ENCODE measurements at regions not wholly inside any gene's neighbourhood (a gene's known extent, or its start where the extent isn't known, plus 50 kb on each side); places are given as distances from the start of the nearest gene placed in this dataset.
"Not testable (repeated sequence)": the region's sequence is repeated elsewhere in the genome, so short reads cannot be mapped to it uniquely, and the experiment has no call there.

GRCh38 chr18:28269750-28270149 lies 92.8 kb upstream of the CDH2 start:
- no peak for TF ChIP-seq CTCF (IDR thresholded peaks at IDR 0.05; ENCODE audit: borderline replicate concordance, insufficient read depth, low read depth, low read length)
- no peak overlapping the region for H3K4me3 ChIP-seq (ENCODE audit: low read depth, low read length)

- H3K4me3 ChIP-seq (ENCODE audit: low read depth, low read length), result no peak overlapping the region
- TF ChIP-seq CTCF (IDR thresholded peaks at IDR 0.05; ENCODE audit: borderline replicate concordance, insufficient read depth, low read depth, low read length), result no peak
Observed at GRCh38 chr18:28267878-28268625, 91.1 kb upstream of the CDH2 start.

GRCh38 chr18:28267276-28267675 lies 90.3 kb upstream of the CDH2 start:
- no peak for TF ChIP-seq CTCF (IDR thresholded peaks at IDR 0.05; ENCODE audit: borderline replicate concordance, insufficient read depth, low read depth, low read length)
- no peak overlapping the region for H3K4me3 ChIP-seq (ENCODE audit: low read depth, low read length)

- no peak overlapping the region for H3K4me3 ChIP-seq (ENCODE audit: low read depth, low read length)
- no peak for TF ChIP-seq CTCF (IDR thresholded peaks at IDR 0.05; ENCODE audit: borderline replicate concordance, insufficient read depth, low read depth, low read length)
Observed at GRCh38 chr18:28256166-28256565, 79.2 kb upstream of the CDH2 start.

GRCh38 chr18:28248653-28249052 lies 71.7 kb upstream of the CDH2 start:
- no peak for TF ChIP-seq CTCF (IDR thresholded peaks at IDR 0.05; ENCODE audit: borderline replicate concordance, insufficient read depth, low read depth, low read length)
- H3K4me3 ChIP-seq (ENCODE audit: low read depth, low read length), result no peak overlapping the region

- H3K4me3 ChIP-seq (ENCODE audit: low read depth, low read length), result not testable (repeated sequence)
Observed at GRCh38 chr18:28240626-28241025, 63.7 kb upstream of the CDH2 start.

- TF ChIP-seq CTCF (IDR thresholded peaks at IDR 0.05; ENCODE audit: borderline replicate concordance, insufficient read depth, low read depth, low read length), result no peak
- H3K4me3 ChIP-seq (ENCODE audit: low read depth, low read length), result no peak overlapping the region
Observed at GRCh38 chr18:28236487-28236886, 59.6 kb upstream of the CDH2 start.

Data from GM12875 (cell line).